CD14-positive monocyte (primary cell): ENCODE measurements at regions not wholly inside any gene's neighbourhood (a gene's known extent, or its start where the extent isn't known, plus 50 kb on each side); places are given as distances from the start of the nearest gene placed in this dataset.
A peak's percentile ranks its signal among the peaks of the same experiment; 100 is the strongest.

ENCODE experiments used
- DNase-seq, 3 donors: peaks; one replicate each; pipeline ENCODE4 v3.0.0-alpha.2; 2011 to 2022
- H2AFZ ChIP-seq: 2 replicates; pipeline ENCODE4 v1.6.0; 2012; ENCODE audit warnings: mild to moderate bottlenecking, low read depth, low read length, inconsistent platforms; ENCODE audit not compliant: insufficient read depth, poor library complexity, severe bottlenecking
- H3K27ac ChIP-seq, 2 donors: 1 replicate in 1 of 2; 2 replicates in 1 of 2; pipeline ENCODE4 v1.5.1; 2012 to 2013; ENCODE audit warnings: low read length in 2 of 2, control low read depth in 1 of 2, inconsistent platforms in 1 of 2, low read depth in 1 of 2, mild to moderate bottlenecking in 1 of 2
- H3K27me3 ChIP-seq, 2 donors: one replicate each; pipeline versions ENCODE4 v1.6.0 to v1.6.1; 2011 to 2013; ENCODE audit warnings: low read length in 2 of 2; ENCODE audit not compliant: control insufficient read depth in 2 of 2, insufficient read depth in 2 of 2
- H3K36me3 ChIP-seq, 2 donors: replicated peaks in 1 of 2; 1 replicate in 1 of 2; 2 replicates in 1 of 2; pipeline versions ENCODE4 v1.5.1 to v1.6.1; 2012 to 2013; ENCODE audit warnings: low read length in 2 of 2, control low read depth in 1 of 2, inconsistent platforms in 1 of 2, mild to moderate bottlenecking in 1 of 2; ENCODE audit not compliant: insufficient read depth in 2 of 2, control insufficient read depth in 1 of 2
- H3K4me1 ChIP-seq, 2 donors: 1 replicate in 1 of 2; 2 replicates in 1 of 2; pipeline versions ENCODE4 v1.5.1 to v1.6.1; 2012 to 2013; ENCODE audit warnings: low read length in 2 of 2, control low read depth in 1 of 2, inconsistent platforms in 1 of 2, mild to moderate bottlenecking in 1 of 2, moderate library complexity in 1 of 2; ENCODE audit not compliant: insufficient read depth in 2 of 2, control insufficient read depth in 1 of 2
- H3K4me2 ChIP-seq: replicated peaks from 2 replicates; pipeline ENCODE3; 2012; ENCODE audit warnings: low read length, moderate library complexity, mild to moderate bottlenecking; ENCODE audit not compliant: poor library complexity, severe bottlenecking; ENCODE audit errors: extremely low read depth
- H3K4me3 ChIP-seq, 3 experiments: fragments of 200-600 bp in 1 of 3; sonication (generic) in 1 of 3; replicated peaks in 1 of 3; 1 replicate in 2 of 3; 2 replicates in 1 of 3; pipeline ENCODE4 v1.5.1; 2011 to 2013; ENCODE audit warnings: low read length in 3 of 3, mild to moderate bottlenecking in 3 of 3, control low read depth in 2 of 3, low read depth in 2 of 3, inconsistent platforms in 1 of 3, moderate library complexity in 1 of 3
- H3K79me2 ChIP-seq: 2 replicates; pipeline ENCODE4 v1.6.0; 2012; ENCODE audit warnings: mild to moderate bottlenecking, control low read depth, inconsistent platforms, low read length, moderate library complexity; ENCODE audit not compliant: insufficient read depth
- H3K9ac ChIP-seq: 2 replicates; pipeline ENCODE4 v1.6.0; 2017; ENCODE audit warnings: low read length, mild to moderate bottlenecking; ENCODE audit not compliant: insufficient read depth, poor library complexity, severe bottlenecking
- H3K9me3 ChIP-seq, 2 donors: replicated peaks in 1 of 2; 1 replicate in 1 of 2; 2 replicates in 1 of 2; pipeline versions ENCODE4 v1.5.1 to v1.6.1; 2012 to 2013; ENCODE audit warnings: low read length in 2 of 2, control low read depth in 1 of 2; ENCODE audit not compliant: control insufficient read depth in 1 of 2, insufficient read depth in 1 of 2
- H4K20me1 ChIP-seq: 2 replicates; pipeline ENCODE4 v1.6.0; 2012; ENCODE audit warnings: mild to moderate bottlenecking, low read length, control low read depth, moderate library complexity; ENCODE audit not compliant: insufficient read depth
- H3K27ac Mint-ChIP-seq, 7 donors: one replicate each; pipeline ENCODE4 v1.8.0; 2020; ENCODE audit warnings: mild to moderate bottlenecking in 7 of 7, mixed read lengths in 7 of 7, moderate library complexity in 6 of 7, inconsistent platforms in 2 of 7
- H3K27me3 Mint-ChIP-seq, 3 donors: one replicate each; pipeline ENCODE4 v1.8.0; 2021 to 2022; ENCODE audit warnings: low read depth in 3 of 3, mild to moderate bottlenecking in 3 of 3, mixed read lengths in 3 of 3, moderate library complexity in 3 of 3, inconsistent platforms in 1 of 3
- H3K36me3 Mint-ChIP-seq, 2 donors: one replicate each; pipeline ENCODE4 v1.8.0; 2020; ENCODE audit warnings: mixed read lengths in 2 of 2, inconsistent platforms in 1 of 2, mild to moderate bottlenecking in 1 of 2
- H3K4me1 Mint-ChIP-seq: one replicate; pipeline ENCODE4 v1.8.0; 2020; ENCODE audit warnings: mild to moderate bottlenecking, mixed read lengths
- H3K4me3 Mint-ChIP-seq, 2 donors: one replicate each; pipeline ENCODE4 v1.8.0; 2020; ENCODE audit warnings: mild to moderate bottlenecking in 2 of 2, mixed read lengths in 2 of 2, moderate library complexity in 1 of 2
- H3K9me3 Mint-ChIP-seq, 7 donors: one replicate each; pipeline ENCODE4 v1.8.0; 2020 to 2022; ENCODE audit warnings: mixed read lengths in 7 of 7, mild to moderate bottlenecking in 6 of 7, moderate library complexity in 6 of 7, inconsistent platforms in 2 of 7
- CTCF ChIP-seq: fragments of 200-600 bp; IDR thresholded peaks from one replicate; pipeline ENCODE4 v1.8.0; 2022; ENCODE audit warnings: antibody characterized with exemption, mild to moderate bottlenecking
- WGBS: methylation state at CpG from one replicate; pipeline ENCODE4 v1.1.5; 2013; ENCODE audit warnings: missing lambda C conversion rate; ENCODE audit not compliant: insufficient coverage; 5-methylcytosine and 5-hydroxymethylcytosine counted together
- intact Hi-C, 2 donors: fragments of 100-400 bp; cut with micrococcal nuclease; formaldehyde crosslinking; loops; one replicate each; pipeline versions ENCODE4 v1.15.0 to v1.15.1; 2023

- Histone ChIP-seq H3K4me3 (no peak overlapping the region), H3K4me1 (peaks cover 35 to 45% of the 10 kb centered on the region in 2 donors), H3K79me2 (no peaks in the 10 kb centered on the region), H2AFZ (no peak overlapping the region), H3K27me3 (no peaks in the 10 kb centered on the region), H3K9me3 (peaks cover 18 to 19% of the 10 kb centered on the region in 2 donors), H3K4me2 (no peak overlapping the region), H4K20me1 (no peaks in the 10 kb centered on the region), H3K27ac (no peak overlapping the region), H3K9ac (no peak overlapping the region), H3K36me3 (no peaks in the 10 kb centered on the region)
- DNase-seq, result no peak
- H3K9me3 Mint-ChIP-seq, result peaks cover 13 to 24% (median 17%) of the 10 kb centered on the region in 7 donors
- H3K4me3 Mint-ChIP-seq, result no peak overlapping the region
- WGBS, result 98% methylated on average over 4 of the region's 7 CpGs
- no peak for TF ChIP-seq CTCF
- no peak overlapping the region for H3K27ac Mint-ChIP-seq
- intact Hi-C loops, result no loop called here
- H3K27me3 Mint-ChIP-seq, result peaks cover 0 to 2% (median 1%) of the 10 kb centered on the region in 3 donors
- H3K4me1 Mint-ChIP-seq, result peaks cover 48% of the 10 kb centered on the region
- peaks cover 0 to 3% of the 10 kb centered on the region in 2 donors for H3K36me3 Mint-ChIP-seq
Measured at GRCh38 chr12:131591136-131591535, 119.8 kb upstream of the SFSWAP start.

- no peaks in the 10 kb centered on the region for H4K20me1 ChIP-seq
- Mint-ChIP-seq H3K36me3 (peaks cover 0 to 3% of the 10 kb centered on the region in 2 donors), H3K4me3 (no peak overlapping the region), H3K9me3 (peaks cover 7 to 17% (median 9%) of the 10 kb centered on the region in 7 donors), H3K27me3 (peaks cover 0 to 3% (median 2%) of the 10 kb centered on the region in 3 donors), H3K4me1 (peaks cover 48% of the 10 kb centered on the region), H3K27ac (peak overlapping the region in 1 of 7 donors; percentile 18)
- DNase-seq, result no peak
- intact Hi-C loops, result no loop called here
- no peaks in the 10 kb centered on the region for H3K79me2 ChIP-seq
- no peak for TF ChIP-seq CTCF
- 97% methylated on average over 31 of the region's 42 CpGs for whole genome bisulfite sequencing
- no peak overlapping the region for H3K4me3 ChIP-seq
- H3K36me3 ChIP-seq, result no peaks in the 10 kb centered on the region
- H3K27me3 ChIP-seq, result no peaks in the 10 kb centered on the region
- peaks cover 35 to 45% of the 10 kb centered on the region in 2 donors for H3K4me1 ChIP-seq
- H3K27ac ChIP-seq, result no peak overlapping the region
- H3K4me2 ChIP-seq, result no peak overlapping the region
- H3K9ac ChIP-seq, result no peak overlapping the region
- peaks cover 9 to 10% of the 10 kb centered on the region in 2 donors for H3K9me3 ChIP-seq
- H2AFZ ChIP-seq, result no peak overlapping the region
Measured at GRCh38 chr12:131591714-131592709, 118.9 kb upstream of the SFSWAP start.
